ENCODE measurements at regions not wholly inside any gene's neighbourhood (a gene's known extent, or its start where the extent isn't known, plus 50 kb on each side); places are given as distances from the start of the nearest gene placed in this dataset.

GRCh38 chr6:167714152-167714551 lies 112.6 kb upstream of the AFDN start:
- intact Hi-C loops (cut with micrococcal nuclease; ENCODE audit: unreplicated experiment), result no loop called here

More at GRCh38 chr6:167714152-167714551, 112.6 kb upstream of the AFDN start:
- no TSS peak for BruUV-seq (replicated peaks)
- ChIA-PET POLR2A (no interaction called here), CTCF (ENCODE audit: low intra/inter-chr PET ratio, low total read pairs) (no interaction called here)
- TF ChIP-seq ZSCAN20 (CRISPR knock-in tag; IDR thresholded peaks at IDR 0.05; ENCODE audit: borderline replicate concordance), result no peak
- TF ChIP-seq RELA (CRISPR knock-in tag; IDR thresholded peaks at IDR 0.05), result no peak
- no peak for TF ChIP-seq ZNF572 (CRISPR knock-in tag; IDR thresholded peaks at IDR 0.05)
- TF ChIP-seq MLX (CRISPR knock-in tag; IDR thresholded peaks at IDR 0.05), result no peak
- TF ChIP-seq ZBTB21 (CRISPR knock-in tag; IDR thresholded peaks at IDR 0.05), result no peak
- no peak for TF ChIP-seq NFE2L2 (IDR thresholded peaks at IDR 0.05; ENCODE audit: low read length)
- TF ChIP-seq KDM5B (CRISPR knock-in tag; IDR thresholded peaks at IDR 0.05; ENCODE audit: borderline replicate concordance), result no peak
- no peak for TF ChIP-seq ZNF619 (CRISPR knock-in tag; IDR thresholded peaks at IDR 0.05)
- no peak for TF ChIP-seq RXRB (CRISPR knock-in tag; IDR thresholded peaks at IDR 0.05; ENCODE audit: borderline replicate concordance)
- TF ChIP-seq MYNN (CRISPR knock-in tag; IDR thresholded peaks at IDR 0.05; ENCODE audit: low read depth), result no peak
- TF ChIP-seq ZNF230 (CRISPR knock-in tag; IDR thresholded peaks at IDR 0.05), result no peak
- TF ChIP-seq STAT5B (CRISPR knock-in tag; IDR thresholded peaks at IDR 0.05), result no peak
- no peak for TF ChIP-seq U2AF2 (IDR thresholded peaks at IDR 0.05; ENCODE audit: low read depth, low read length)
- no peak for TF ChIP-seq RBAK (CRISPR knock-in tag; IDR thresholded peaks at IDR 0.05)
- no peak for TF ChIP-seq IRF2 (CRISPR knock-in tag; IDR thresholded peaks at IDR 0.05)
- TF ChIP-seq, protein P1, sequence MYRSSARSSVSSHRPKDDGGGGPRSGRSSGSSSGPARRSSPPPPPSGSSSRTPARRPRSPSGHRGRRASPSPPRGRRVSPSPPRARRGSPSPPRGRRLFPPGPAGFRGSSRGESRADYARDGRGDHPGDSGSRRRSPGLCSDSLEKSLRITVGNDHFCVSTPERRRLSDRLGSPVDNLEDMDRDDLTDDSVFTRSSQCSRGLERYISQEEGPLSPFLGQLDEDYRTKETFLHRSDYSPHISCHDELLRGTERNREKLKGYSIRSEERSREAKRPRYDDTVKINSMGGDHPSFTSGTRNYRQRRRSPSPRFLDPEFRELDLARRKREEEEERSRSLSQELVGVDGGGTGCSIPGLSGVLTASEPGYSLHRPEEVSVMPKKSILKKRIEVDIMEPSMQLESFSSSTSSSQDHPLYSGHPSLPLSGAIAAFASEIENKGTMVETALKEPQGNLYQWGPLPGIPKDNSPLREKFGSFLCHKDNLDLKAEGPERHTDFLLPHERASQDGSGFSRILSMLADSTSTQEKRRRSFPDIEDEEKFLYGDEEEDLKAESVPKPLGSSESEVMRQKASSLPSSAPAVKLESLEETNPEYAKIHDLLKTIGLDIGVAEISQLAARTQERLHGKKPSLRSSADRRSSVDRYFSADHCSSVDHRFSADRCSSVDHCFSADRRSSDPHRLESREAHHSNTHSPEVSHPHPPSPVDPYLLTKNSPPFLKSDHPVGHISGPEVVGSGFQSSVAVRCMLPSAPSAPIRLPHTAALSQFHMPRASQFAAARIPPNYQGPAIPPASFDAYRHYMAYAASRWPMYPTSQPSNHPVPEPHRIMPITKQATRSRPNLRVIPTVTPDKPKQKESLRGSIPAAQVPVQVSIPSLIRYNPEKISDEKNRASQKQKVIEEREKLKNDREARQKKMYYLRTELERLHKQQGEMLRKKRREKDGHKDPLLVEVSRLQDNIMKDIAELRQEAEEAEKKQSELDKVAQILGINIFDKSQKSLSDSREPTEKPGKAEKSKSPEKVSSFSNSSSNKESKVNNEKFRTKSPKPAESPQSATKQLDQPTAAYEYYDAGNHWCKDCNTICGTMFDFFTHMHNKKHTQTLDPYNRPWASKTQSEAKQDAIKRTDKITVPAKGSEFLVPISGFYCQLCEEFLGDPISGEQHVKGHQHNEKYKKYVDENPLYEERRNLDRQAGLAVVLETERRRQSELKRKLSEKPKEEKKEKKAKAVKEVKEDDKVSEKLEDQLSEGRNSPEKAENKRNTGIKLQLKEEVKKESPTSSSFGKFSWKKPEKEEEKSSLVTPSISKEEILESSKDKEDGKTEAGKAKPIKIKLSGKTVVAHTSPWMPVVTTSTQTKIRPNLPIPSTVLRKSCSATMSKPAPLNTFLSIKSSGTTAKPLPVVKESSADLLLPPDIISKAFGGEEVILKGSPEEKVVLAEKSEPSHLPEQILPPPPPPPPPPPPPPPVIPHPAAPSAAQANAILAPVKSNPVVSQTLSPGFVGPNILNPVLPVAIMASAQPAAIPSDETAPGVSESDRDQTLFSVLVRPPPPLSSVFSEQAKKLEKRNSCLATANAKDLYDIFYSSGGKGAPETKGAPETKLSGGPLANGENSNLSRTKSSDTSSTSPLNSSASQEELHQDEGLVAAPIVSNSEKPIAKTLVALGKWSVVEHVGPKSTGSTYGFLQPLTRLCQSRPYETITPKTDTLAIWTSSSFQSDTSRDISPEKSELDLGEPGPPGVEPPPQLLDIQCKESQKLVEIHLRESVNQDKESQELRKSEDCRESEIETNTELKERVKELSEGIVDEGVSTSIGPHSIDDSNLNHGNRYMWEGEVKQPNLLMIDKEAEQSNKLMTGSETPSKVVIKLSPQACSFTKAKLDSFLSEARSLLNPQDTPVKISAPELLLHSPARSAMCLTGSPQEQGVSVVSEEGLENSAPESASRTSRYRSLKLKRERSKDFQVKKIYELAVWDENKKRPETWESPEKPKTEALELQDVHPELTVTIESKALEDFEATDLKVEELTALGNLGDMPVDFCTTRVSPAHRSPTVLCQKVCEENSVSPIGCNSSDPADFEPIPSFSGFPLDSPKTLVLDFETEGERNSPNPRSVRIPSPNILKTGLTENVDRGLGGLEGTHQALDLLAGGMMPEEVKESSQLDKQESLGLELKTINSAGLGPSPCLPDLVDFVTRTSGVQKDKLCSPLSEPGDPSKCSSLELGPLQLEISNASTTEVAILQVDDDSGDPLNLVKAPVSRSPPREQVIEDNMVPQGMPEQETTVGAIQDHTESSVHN (CRISPR knock-in tag; IDR thresholded peaks at IDR 0.05), result no peak
- TF ChIP-seq ZNF337 (CRISPR knock-in tag; IDR thresholded peaks at IDR 0.05; ENCODE audit: borderline replicate concordance, low read depth), result no peak
- Histone ChIP-seq H3K9ac (ENCODE audit: insufficient read depth, low read depth, low read length) (no peak overlapping the region), H3K79me2 (ENCODE audit: insufficient read depth, low read length) (no peaks in the 10 kb centered on the region), H3K9me3 (ENCODE audit: low read length) (no peaks in the 10 kb centered on the region), H2AFZ (ENCODE audit: low read length) (peak overlapping the region; percentile 57), H3K27ac (ENCODE audit: extremely low read length, insufficient read depth, low read length) (no peak overlapping the region), H3K27me3 (ENCODE audit: control insufficient read depth in 1 of 2, insufficient read depth in 2 of 2, low read length in 2 of 2) (peaks cover 0 to 3% of the 10 kb centered on the region in 2 experiments; a peak in 2 of 5 replicates), H3K4me3 (replicated peaks in 1 of 3; ENCODE audit: insufficient read depth in 1 of 3, low read depth in 2 of 3, low read length in 3 of 3) (no peak overlapping the region), H4K20me1 (ENCODE audit: insufficient read depth, low read length) (no peaks in the 10 kb centered on the region), H3K4me1 (ENCODE audit: insufficient read depth, low read length) (peaks cover 36% of the 10 kb centered on the region), H3K4me2 (ENCODE audit: low read depth, low read length) (peak overlapping the region; percentile 30), H3K36me3 (replicated peaks in 1 of 2; ENCODE audit: control insufficient read depth in 1 of 2, insufficient read depth in 2 of 2, low read length in 2 of 2) (no peaks in the 10 kb centered on the region)
- FAIRE-seq (peak; percentile 56), ATAC-seq (peak; percentile 35), DNase-seq (ENCODE audit: low spot score) (no peak)
- WGBS (ENCODE audit: low lambda C conversion rate), result 39% methylated on average over 8 of the region's 8 CpGs
- in situ Hi-C loops (cut with HindIII; ENCODE audit: extremely low pct_ligation_motif_present, low pct_unique_long_range_greater_than_20kb), result no loop called here
